ENCODE measurements at regions not wholly inside any gene's neighbourhood (a gene's known extent, or its start where the extent isn't known, plus 50 kb on each side); places are given as distances from the start of the nearest gene placed in this dataset.

DNA sequence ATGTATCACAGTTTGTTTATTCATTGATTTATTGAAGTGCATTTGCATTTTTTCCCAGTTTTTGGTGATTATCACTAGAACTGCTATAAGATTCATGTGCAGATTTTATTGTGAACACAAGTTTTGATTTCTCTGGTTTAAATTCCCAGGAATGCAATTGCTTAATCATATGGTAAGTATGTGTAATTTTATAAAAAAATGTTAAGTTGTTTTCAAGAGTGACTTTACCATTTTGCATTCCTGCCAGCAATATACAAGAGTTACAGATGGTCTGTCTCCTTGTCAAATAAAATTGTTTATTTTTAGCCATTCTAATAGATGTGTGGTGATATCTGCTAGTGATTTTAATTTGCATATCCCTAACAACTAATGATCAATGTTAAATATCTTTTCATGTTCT lies 127.3 kb upstream of the APP start:
- Histone ChIP-seq H3K36me3 (replicated peaks in 1 of 2; ENCODE audit: control insufficient read depth in 1 of 2, insufficient read depth in 2 of 2, low read length in 1 of 2) (no peaks in the 10 kb centered on the region), H3K9ac (no peak overlapping the region), H3K9me3 (no peaks in the 10 kb centered on the region), H3K27ac (ENCODE audit: low read depth in 2 of 2, low read length in 1 of 2) (no peak overlapping the region), H4K20me1 (ENCODE audit: insufficient read depth) (no peaks in the 10 kb centered on the region), H3K4me2 (no peak overlapping the region), H3K27me3 (ENCODE audit: insufficient read depth) (no peaks in the 10 kb centered on the region), H3K79me2 (ENCODE audit: insufficient read depth) (no peaks in the 10 kb centered on the region), H2AFZ (ENCODE audit: low read depth) (no peak overlapping the region), H3F3A (replicated peaks; ENCODE audit: insufficient read depth) (no peaks in the 10 kb centered on the region), H3K9me2 (no peaks in the 10 kb centered on the region), H3K4me1 (ENCODE audit: control insufficient read depth in 1 of 2, insufficient read depth in 2 of 2, low read depth in 1 of 2, low read length in 1 of 2) (no peaks in the 10 kb centered on the region), H3K4me3 (ENCODE audit: low read depth in 2 of 2, low read length in 1 of 2) (no peak overlapping the region)
- ChIA-PET CTCF (no interaction called here), POLR2A (no interaction called here)
- TF ChIP-seq MEF2A (IDR thresholded peaks at IDR 0.05; ENCODE audit: borderline replicate concordance, low read depth) (no peak), EZH2phosphoT487 (IDR thresholded peaks at IDR 0.05; ENCODE audit: borderline replicate concordance, low read depth) (no peak)
- no peak for DNase-seq

DNA sequence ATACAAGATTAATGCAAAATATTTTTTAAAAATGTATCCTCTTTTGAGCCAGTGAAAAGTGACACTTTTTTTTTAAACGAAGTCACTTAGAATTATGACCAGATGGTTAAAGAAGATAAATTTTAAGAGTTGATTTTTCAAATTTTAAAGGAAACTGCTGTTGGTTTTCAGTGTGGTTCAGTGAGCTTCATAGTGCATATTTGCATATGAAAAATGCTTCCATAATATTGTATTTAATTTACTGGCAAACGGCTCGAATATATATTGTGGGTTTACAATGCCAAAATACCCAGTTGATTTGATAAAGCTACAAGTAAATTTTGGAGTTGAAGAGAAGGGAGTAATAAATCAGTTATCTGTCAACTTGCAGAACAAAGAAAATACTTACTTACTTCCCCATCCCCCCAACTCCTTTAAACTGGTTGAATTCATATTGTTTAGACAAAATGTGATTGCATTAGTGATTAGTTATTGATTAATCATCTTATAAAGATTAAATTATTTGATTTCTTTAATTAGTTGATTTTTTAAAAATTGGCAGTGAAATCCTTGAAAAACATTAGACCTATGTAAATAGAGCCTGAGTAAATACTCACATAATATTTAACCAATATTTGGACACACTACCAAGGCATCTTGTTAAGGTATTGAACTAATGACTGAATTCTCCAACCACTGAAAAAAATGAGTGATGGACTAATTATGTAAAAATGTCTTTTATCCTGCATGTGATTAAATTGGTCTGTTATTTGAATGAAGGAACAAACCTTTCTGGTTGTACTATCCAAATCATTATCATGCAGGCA lies 122.8 kb upstream of the APP start:
- ChIA-PET POLR2A (no interaction called here), CTCF (interaction anchor here (1.0 kb wide), 1 partner anchor 16 kb away, joined by 5 read pairs; no protein-coding TSS in a partner anchor)
- no peak overlapping the region for H2AFZ ChIP-seq (ENCODE audit: low read depth)
- H3K9me2 ChIP-seq, result no peaks in the 10 kb centered on the region
- H3K9me3 ChIP-seq, result no peaks in the 10 kb centered on the region
- H3K9ac ChIP-seq, result no peak overlapping the region
- TF ChIP-seq MXI1 (IDR thresholded peaks at IDR 0.05; ENCODE audit: low read depth, low read length) (no peak), RXRA (IDR thresholded peaks at IDR 0.05; ENCODE audit: borderline replicate concordance, low read depth) (no peak), JUND (IDR thresholded peaks at IDR 0.05) (no peak), CHD2 (IDR thresholded peaks at IDR 0.05; ENCODE audit: low read length, partially characterized antibody) (no peak), RFX5 (IDR thresholded peaks at IDR 0.05; ENCODE audit: low read length) (no peak), EZH2phosphoT487 (IDR thresholded peaks at IDR 0.05; ENCODE audit: borderline replicate concordance, low read depth) (no peak), SMC3 (IDR thresholded peaks at IDR 0.05; ENCODE audit: low read depth, low read length) (no peak), NRF1 (IDR thresholded peaks at IDR 0.05; ENCODE audit: low read depth, low read length) (no peak), RCOR1 (IDR thresholded peaks at IDR 0.05; ENCODE audit: low read length) (no peak), FOXJ3 (CRISPR knock-in tag; IDR thresholded peaks at IDR 0.05) (no peak), SIN3A (IDR thresholded peaks at IDR 0.05; ENCODE audit: borderline replicate concordance, low read depth, low read length) (no peak), ELF1 (IDR thresholded peaks at IDR 0.05) (no peak), POLR2AphosphoS5 (IDR thresholded peaks at IDR 0.05; ENCODE audit: low read depth, low read length) (no peak)
- TF ChIP-seq, protein P1, sequence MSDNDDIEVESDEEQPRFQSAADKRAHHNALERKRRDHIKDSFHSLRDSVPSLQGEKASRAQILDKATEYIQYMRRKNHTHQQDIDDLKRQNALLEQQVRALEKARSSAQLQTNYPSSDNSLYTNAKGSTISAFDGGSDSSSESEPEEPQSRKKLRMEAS (IDR thresholded peaks at IDR 0.05; ENCODE audit: low read depth), result no peak
- TF ChIP-seq, protein P2, sequence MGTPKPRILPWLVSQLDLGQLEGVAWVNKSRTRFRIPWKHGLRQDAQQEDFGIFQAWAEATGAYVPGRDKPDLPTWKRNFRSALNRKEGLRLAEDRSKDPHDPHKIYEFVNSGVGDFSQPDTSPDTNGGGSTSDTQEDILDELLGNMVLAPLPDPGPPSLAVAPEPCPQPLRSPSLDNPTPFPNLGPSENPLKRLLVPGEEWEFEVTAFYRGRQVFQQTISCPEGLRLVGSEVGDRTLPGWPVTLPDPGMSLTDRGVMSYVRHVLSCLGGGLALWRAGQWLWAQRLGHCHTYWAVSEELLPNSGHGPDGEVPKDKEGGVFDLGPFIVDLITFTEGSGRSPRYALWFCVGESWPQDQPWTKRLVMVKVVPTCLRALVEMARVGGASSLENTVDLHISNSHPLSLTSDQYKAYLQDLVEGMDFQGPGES (IDR thresholded peaks at IDR 0.05; ENCODE audit: low read depth, low read length), result no peak
- TF ChIP-seq, protein P3, sequence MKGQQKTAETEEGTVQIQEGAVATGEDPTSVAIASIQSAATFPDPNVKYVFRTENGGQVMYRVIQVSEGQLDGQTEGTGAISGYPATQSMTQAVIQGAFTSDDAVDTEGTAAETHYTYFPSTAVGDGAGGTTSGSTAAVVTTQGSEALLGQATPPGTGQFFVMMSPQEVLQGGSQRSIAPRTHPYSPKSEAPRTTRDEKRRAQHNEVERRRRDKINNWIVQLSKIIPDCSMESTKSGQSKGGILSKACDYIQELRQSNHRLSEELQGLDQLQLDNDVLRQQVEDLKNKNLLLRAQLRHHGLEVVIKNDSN (IDR thresholded peaks at IDR 0.05; ENCODE audit: borderline replicate concordance, low read depth), result no peak
- TF ChIP-seq, protein P4, sequence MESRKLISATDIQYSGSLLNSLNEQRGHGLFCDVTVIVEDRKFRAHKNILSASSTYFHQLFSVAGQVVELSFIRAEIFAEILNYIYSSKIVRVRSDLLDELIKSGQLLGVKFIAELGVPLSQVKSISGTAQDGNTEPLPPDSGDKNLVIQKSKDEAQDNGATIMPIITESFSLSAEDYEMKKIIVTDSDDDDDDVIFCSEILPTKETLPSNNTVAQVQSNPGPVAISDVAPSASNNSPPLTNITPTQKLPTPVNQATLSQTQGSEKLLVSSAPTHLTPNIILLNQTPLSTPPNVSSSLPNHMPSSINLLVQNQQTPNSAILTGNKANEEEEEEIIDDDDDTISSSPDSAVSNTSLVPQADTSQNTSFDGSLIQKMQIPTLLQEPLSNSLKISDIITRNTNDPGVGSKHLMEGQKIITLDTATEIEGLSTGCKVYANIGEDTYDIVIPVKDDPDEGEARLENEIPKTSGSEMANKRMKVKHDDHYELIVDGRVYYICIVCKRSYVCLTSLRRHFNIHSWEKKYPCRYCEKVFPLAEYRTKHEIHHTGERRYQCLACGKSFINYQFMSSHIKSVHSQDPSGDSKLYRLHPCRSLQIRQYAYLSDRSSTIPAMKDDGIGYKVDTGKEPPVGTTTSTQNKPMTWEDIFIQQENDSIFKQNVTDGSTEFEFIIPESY (IDR thresholded peaks at IDR 0.05; ENCODE audit: borderline replicate concordance, low read depth), result no peak
- TF ChIP-seq, protein P5, sequence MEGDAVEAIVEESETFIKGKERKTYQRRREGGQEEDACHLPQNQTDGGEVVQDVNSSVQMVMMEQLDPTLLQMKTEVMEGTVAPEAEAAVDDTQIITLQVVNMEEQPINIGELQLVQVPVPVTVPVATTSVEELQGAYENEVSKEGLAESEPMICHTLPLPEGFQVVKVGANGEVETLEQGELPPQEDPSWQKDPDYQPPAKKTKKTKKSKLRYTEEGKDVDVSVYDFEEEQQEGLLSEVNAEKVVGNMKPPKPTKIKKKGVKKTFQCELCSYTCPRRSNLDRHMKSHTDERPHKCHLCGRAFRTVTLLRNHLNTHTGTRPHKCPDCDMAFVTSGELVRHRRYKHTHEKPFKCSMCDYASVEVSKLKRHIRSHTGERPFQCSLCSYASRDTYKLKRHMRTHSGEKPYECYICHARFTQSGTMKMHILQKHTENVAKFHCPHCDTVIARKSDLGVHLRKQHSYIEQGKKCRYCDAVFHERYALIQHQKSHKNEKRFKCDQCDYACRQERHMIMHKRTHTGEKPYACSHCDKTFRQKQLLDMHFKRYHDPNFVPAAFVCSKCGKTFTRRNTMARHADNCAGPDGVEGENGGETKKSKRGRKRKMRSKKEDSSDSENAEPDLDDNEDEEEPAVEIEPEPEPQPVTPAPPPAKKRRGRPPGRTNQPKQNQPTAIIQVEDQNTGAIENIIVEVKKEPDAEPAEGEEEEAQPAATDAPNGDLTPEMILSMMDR (IDR thresholded peaks at IDR 0.05), result no peak
- TF ChIP-seq, protein P6, sequence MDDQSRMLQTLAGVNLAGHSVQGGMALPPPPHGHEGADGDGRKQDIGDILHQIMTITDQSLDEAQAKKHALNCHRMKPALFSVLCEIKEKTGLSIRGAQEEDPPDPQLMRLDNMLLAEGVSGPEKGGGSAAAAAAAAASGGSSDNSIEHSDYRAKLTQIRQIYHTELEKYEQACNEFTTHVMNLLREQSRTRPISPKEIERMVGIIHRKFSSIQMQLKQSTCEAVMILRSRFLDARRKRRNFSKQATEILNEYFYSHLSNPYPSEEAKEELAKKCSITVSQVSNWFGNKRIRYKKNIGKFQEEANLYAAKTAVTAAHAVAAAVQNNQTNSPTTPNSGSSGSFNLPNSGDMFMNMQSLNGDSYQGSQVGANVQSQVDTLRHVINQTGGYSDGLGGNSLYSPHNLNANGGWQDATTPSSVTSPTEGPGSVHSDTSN (IDR thresholded peaks at IDR 0.05), result no peak
- H3K27ac ChIP-seq (ENCODE audit: low read depth in 2 of 2, low read length in 1 of 2), result no peak overlapping the region
- no peak overlapping the region for H3K4me2 ChIP-seq
- H3K4me3 ChIP-seq (ENCODE audit: low read depth in 2 of 2, low read length in 1 of 2), result no peak overlapping the region
- no peaks in the 10 kb centered on the region for H4K20me1 ChIP-seq (ENCODE audit: insufficient read depth)
- H3K36me3 ChIP-seq (replicated peaks in 1 of 2; ENCODE audit: control insufficient read depth in 1 of 2, insufficient read depth in 2 of 2, low read length in 1 of 2), result no peaks in the 10 kb centered on the region
- no peaks in the 10 kb centered on the region for H3F3A ChIP-seq (replicated peaks; ENCODE audit: insufficient read depth)
- no peaks in the 10 kb centered on the region for H3K79me2 ChIP-seq (ENCODE audit: insufficient read depth)
- H3K27me3 ChIP-seq (ENCODE audit: insufficient read depth), result no peaks in the 10 kb centered on the region
- H3K4me1 ChIP-seq (ENCODE audit: control insufficient read depth in 1 of 2, insufficient read depth in 2 of 2, low read depth in 1 of 2, low read length in 1 of 2), result no peaks in the 10 kb centered on the region
- no peak for DNase-seq
- 10% methylated on average over 3 of the region's 3 CpGs for WGBS (ENCODE audit: low lambda C conversion rate)
